Activated CD8-positive, alpha-beta T cell treated with anti-CD3 and anti-CD28 coated beads for 36 hours (primary cell): ENCODE measurements at regions not wholly inside any gene's neighbourhood (a gene's known extent, or its start where the extent isn't known, plus 50 kb on each side); places are given as distances from the start of the nearest gene placed in this dataset.

Experiments
- ATAC-seq: fragments of 200-7000 bp; cut with Tn5 transposase; one replicate; pipeline ENCODE4 v1.10.0; 2021; ENCODE audit warnings: mild to moderate bottlenecking, moderate library complexity
- CTCF ChIA-PET: fragments of 350-600 bp; sonication (Branson Sonifier 250); formaldehyde crosslinking; loops from one replicate; lab custom pipeline; 2021; ENCODE audit warnings: antibody characterized with exemption; lab: Charles Lee
- POLR2A ChIA-PET: fragments of 350-600 bp; sonication (Branson Sonifier 250); formaldehyde crosslinking; loops from one replicate; lab custom pipeline; 2021; ENCODE audit warnings: antibody characterized with exemption; lab: Charles Lee
- DNase-seq: peaks from one replicate; pipeline ENCODE4 v3.0.0-alpha.2; 2020
- H3K27ac Mint-ChIP-seq: one replicate; pipeline ENCODE4 v1.8.0; 2021; ENCODE audit warnings: mild to moderate bottlenecking, mixed read lengths
- H3K27me3 Mint-ChIP-seq: one replicate; pipeline ENCODE4 v1.8.0; 2021; ENCODE audit warnings: mixed read lengths
- H3K36me3 Mint-ChIP-seq: one replicate; pipeline ENCODE4 v1.8.0; 2021; ENCODE audit warnings: low read depth, mixed read lengths
- H3K4me1 Mint-ChIP-seq: one replicate; pipeline ENCODE4 v1.8.0; 2021; ENCODE audit warnings: low read depth, mixed read lengths
- H3K4me3 Mint-ChIP-seq: one replicate; pipeline ENCODE4 v1.8.0; 2021; ENCODE audit warnings: mild to moderate bottlenecking, moderate library complexity, mixed read lengths
- H3K9me3 Mint-ChIP-seq: one replicate; pipeline ENCODE4 v1.8.0; 2021; ENCODE audit warnings: mixed read lengths
- CTCF ChIP-seq: fragments of 200-600 bp; IDR thresholded peaks from one replicate; pipeline ENCODE4 v1.8.0; 2022; ENCODE audit warnings: antibody characterized with exemption, mild to moderate bottlenecking
- intact Hi-C: fragments of 100-400 bp; cut with micrococcal nuclease; formaldehyde crosslinking; loops from one replicate; pipeline ENCODE4 v1.10.0; 2022

- ATAC-seq (no peak), DNase-seq (no peak)
- no peak for TF ChIP-seq CTCF
- Mint-ChIP-seq H3K36me3 (no peaks in the 10 kb centered on the region), H3K27ac (no peak overlapping the region), H3K9me3 (peaks cover 6% of the 10 kb centered on the region), H3K4me3 (no peak overlapping the region), H3K27me3 (peaks cover 4% of the 10 kb centered on the region), H3K4me1 (no peaks in the 10 kb centered on the region)
- POLR2A ChIA-PET: no interaction called here
- intact Hi-C loops: no loop called here
- CTCF ChIA-PET: interaction anchor here (1.0 kb wide), 1 partner anchor 37 kb away, joined by 3 read pairs; no protein-coding TSS in a partner anchor
These were observed 127.7 kb downstream of the LACC1 start for GRCh38 chr13:44007451-44007850.

GRCh38 chr13:44011036-44011435, 131.3 kb downstream of the LACC1 start:
- no peaks in the 10 kb centered on the region for H3K36me3 Mint-ChIP-seq
- TF ChIP-seq CTCF: no peak
- ATAC-seq: no peak
- no peaks in the 10 kb centered on the region for H3K27me3 Mint-ChIP-seq
- intact Hi-C loops: no loop called here
- H3K4me1 Mint-ChIP-seq: no peaks in the 10 kb centered on the region
- no peak for DNase-seq
- ChIA-PET POLR2A (no interaction called here), CTCF (no interaction called here)
- no peak overlapping the region for H3K27ac Mint-ChIP-seq
- H3K4me3 Mint-ChIP-seq: no peak overlapping the region
- peaks cover 6% of the 10 kb centered on the region for H3K9me3 Mint-ChIP-seq

- Mint-ChIP-seq H3K9me3 (no peaks in the 10 kb centered on the region), H3K27ac (no peak overlapping the region), H3K36me3 (no peaks in the 10 kb centered on the region), H3K4me1 (no peaks in the 10 kb centered on the region), H3K4me3 (no peak overlapping the region), H3K27me3 (no peaks in the 10 kb centered on the region)
- TF ChIP-seq CTCF: no peak
- no peak for ATAC-seq
- ChIA-PET CTCF (no interaction called here), POLR2A (no interaction called here)
- intact Hi-C loops: no loop called here
- DNase-seq: no peak
These were observed 133.4 kb downstream of the LACC1 start for GRCh38 chr13:44012910-44013757.

GRCh38 chr13:44013758-44014291, 134.1 kb downstream of the LACC1 start:
- Mint-ChIP-seq H3K27me3 (no peaks in the 10 kb centered on the region), H3K36me3 (no peaks in the 10 kb centered on the region), H3K4me3 (no peak overlapping the region), H3K9me3 (no peaks in the 10 kb centered on the region), H3K4me1 (no peaks in the 10 kb centered on the region), H3K27ac (no peak overlapping the region)
- TF ChIP-seq CTCF: no peak
- CTCF ChIA-PET: no interaction called here
- DNase-seq (no peak), ATAC-seq (no peak)
- intact Hi-C loops: no loop called here
- POLR2A ChIA-PET: no interaction called here

GRCh38 chr13:44014501-44014900, 134.8 kb downstream of the LACC1 start:
- Mint-ChIP-seq H3K4me3 (no peak overlapping the region), H3K27me3 (no peaks in the 10 kb centered on the region), H3K36me3 (no peaks in the 10 kb centered on the region), H3K4me1 (no peaks in the 10 kb centered on the region), H3K27ac (no peak overlapping the region), H3K9me3 (no peaks in the 10 kb centered on the region)
- CTCF ChIA-PET: no interaction called here
- TF ChIP-seq CTCF: no peak
- intact Hi-C loops: no loop called here
- DNase-seq (no peak), ATAC-seq (no peak)
- POLR2A ChIA-PET: no interaction called here
